ENCODE measurements at regions not wholly inside any gene's neighbourhood (a gene's known extent, or its start where the extent isn't known, plus 50 kb on each side); places are given as distances from the start of the nearest gene placed in this dataset.

GRCh38 chr12:4047421-4047820 lies 174.2 kb upstream of the PARP11 start:
- H3K4me3 ChIP-seq (ENCODE audit: low read depth in 1 of 2, low read length in 2 of 2) = no peak overlapping the region
- peaks cover 0 to 3% of the 10 kb centered on the region in 2 donors for H3K27me3 ChIP-seq (ENCODE audit: control insufficient read depth in 1 of 2, insufficient read depth in 2 of 2, low read length in 2 of 2)
- 88 to 91% methylated on average over 7 of the region's 7 CpGs for WGBS, 2 donors
- no peaks in the 10 kb centered on the region for H3K36me3 ChIP-seq (ENCODE audit: control insufficient read depth in 2 of 2, insufficient read depth in 2 of 2, low read length in 1 of 2)
- H3K4me1 ChIP-seq (ENCODE audit: control insufficient read depth in 2 of 2, insufficient read depth in 2 of 2, low read length in 1 of 2) = no peaks in the 10 kb centered on the region
- no peak overlapping the region for H3K27ac ChIP-seq (ENCODE audit: low read depth in 2 of 2, low read length in 1 of 2)
- no peaks in the 10 kb centered on the region for H3K9me3 ChIP-seq (ENCODE audit: control insufficient read depth in 2 of 2, insufficient read depth in 1 of 2, low read depth in 1 of 2, low read length in 1 of 2)

GRCh38 chr12:4046495-4046840 lies 173.3 kb upstream of the PARP11 start:
- H3K4me1 ChIP-seq (ENCODE audit: control insufficient read depth in 2 of 2, insufficient read depth in 2 of 2, low read length in 1 of 2) = no peaks in the 10 kb centered on the region

GRCh38 chr12:4045786-4046494 lies 172.7 kb upstream of the PARP11 start:
- Histone ChIP-seq H3K4me3 (ENCODE audit: low read depth in 1 of 2, low read length in 2 of 2) (no peak overlapping the region), H3K36me3 (ENCODE audit: control insufficient read depth in 2 of 2, insufficient read depth in 2 of 2, low read length in 1 of 2) (no peaks in the 10 kb centered on the region), H3K9me3 (ENCODE audit: control insufficient read depth in 2 of 2, insufficient read depth in 1 of 2, low read depth in 1 of 2, low read length in 1 of 2) (no peaks in the 10 kb centered on the region), H3K27ac (ENCODE audit: low read depth in 2 of 2, low read length in 1 of 2) (no peak overlapping the region), H3K4me1 (ENCODE audit: control insufficient read depth in 2 of 2, insufficient read depth in 2 of 2, low read length in 1 of 2) (no peaks in the 10 kb centered on the region), H3K27me3 (ENCODE audit: control insufficient read depth in 1 of 2, insufficient read depth in 2 of 2, low read length in 2 of 2) (peaks cover 0 to 3% of the 10 kb centered on the region in 2 donors)
- WGBS, 2 donors = 92% methylated on average over 16 of the region's 16 CpGs

More at GRCh38 chr12:4046495-4046840, 173.3 kb upstream of the PARP11 start:
- no peak overlapping the region for H3K4me3 ChIP-seq (ENCODE audit: low read depth in 1 of 2, low read length in 2 of 2)
- 66 to 75% methylated on average over 6 of the region's 6 CpGs for WGBS, 2 donors
- H3K27ac ChIP-seq (ENCODE audit: low read depth in 2 of 2, low read length in 1 of 2) = no peak overlapping the region
- peaks cover 0 to 3% of the 10 kb centered on the region in 2 donors for H3K27me3 ChIP-seq (ENCODE audit: control insufficient read depth in 1 of 2, insufficient read depth in 2 of 2, low read length in 2 of 2)
- H3K9me3 ChIP-seq (ENCODE audit: control insufficient read depth in 2 of 2, insufficient read depth in 1 of 2, low read depth in 1 of 2, low read length in 1 of 2) = no peaks in the 10 kb centered on the region
- H3K36me3 ChIP-seq (ENCODE audit: control insufficient read depth in 2 of 2, insufficient read depth in 2 of 2, low read length in 1 of 2) = no peaks in the 10 kb centered on the region

GRCh38 chr12:4044736-4045730 lies 171.8 kb upstream of the PARP11 start:
- Histone ChIP-seq H3K4me1 (ENCODE audit: control insufficient read depth in 2 of 2, insufficient read depth in 2 of 2, low read length in 1 of 2) (no peaks in the 10 kb centered on the region), H3K4me3 (ENCODE audit: low read depth in 1 of 2, low read length in 2 of 2) (no peak overlapping the region), H3K27ac (ENCODE audit: low read depth in 2 of 2, low read length in 1 of 2) (no peak overlapping the region), H3K9me3 (ENCODE audit: control insufficient read depth in 2 of 2, insufficient read depth in 1 of 2, low read depth in 1 of 2, low read length in 1 of 2) (no peaks in the 10 kb centered on the region), H3K36me3 (ENCODE audit: control insufficient read depth in 2 of 2, insufficient read depth in 2 of 2, low read length in 1 of 2) (no peaks in the 10 kb centered on the region), H3K27me3 (ENCODE audit: control insufficient read depth in 1 of 2, insufficient read depth in 2 of 2, low read length in 2 of 2) (peaks cover 0 to 3% of the 10 kb centered on the region in 2 donors)
- WGBS, 2 donors = 85% methylated on average over 23 of the region's 23 CpGs

GRCh38 chr12:4044101-4044500 lies 170.9 kb upstream of the PARP11 start:
- Histone ChIP-seq H3K4me3 (ENCODE audit: low read depth in 1 of 2, low read length in 2 of 2) (no peak overlapping the region), H3K4me1 (ENCODE audit: control insufficient read depth in 2 of 2, insufficient read depth in 2 of 2, low read length in 1 of 2) (no peaks in the 10 kb centered on the region), H3K27ac (ENCODE audit: low read depth in 2 of 2, low read length in 1 of 2) (no peak overlapping the region), H3K27me3 (ENCODE audit: control insufficient read depth in 1 of 2, insufficient read depth in 2 of 2, low read length in 2 of 2) (peaks cover 0 to 3% of the 10 kb centered on the region in 2 donors), H3K36me3 (ENCODE audit: control insufficient read depth in 2 of 2, insufficient read depth in 2 of 2, low read length in 1 of 2) (no peaks in the 10 kb centered on the region), H3K9me3 (ENCODE audit: control insufficient read depth in 2 of 2, insufficient read depth in 1 of 2, low read depth in 1 of 2, low read length in 1 of 2) (no peaks in the 10 kb centered on the region)
- 92 to 93% methylated on average over 9 of the region's 9 CpGs for WGBS, 2 donors

- Histone ChIP-seq H3K27ac (ENCODE audit: low read depth in 2 of 2, low read length in 1 of 2) (no peak overlapping the region), H3K9me3 (ENCODE audit: control insufficient read depth in 2 of 2, insufficient read depth in 1 of 2, low read depth in 1 of 2, low read length in 1 of 2) (no peaks in the 10 kb centered on the region), H3K36me3 (ENCODE audit: control insufficient read depth in 2 of 2, insufficient read depth in 2 of 2, low read length in 1 of 2) (no peaks in the 10 kb centered on the region), H3K4me1 (ENCODE audit: control insufficient read depth in 2 of 2, insufficient read depth in 2 of 2, low read length in 1 of 2) (peaks cover 0 to 3% of the 10 kb centered on the region in 2 donors), H3K27me3 (ENCODE audit: control insufficient read depth in 1 of 2, insufficient read depth in 2 of 2, low read length in 2 of 2) (no peaks in the 10 kb centered on the region), H3K4me3 (ENCODE audit: low read depth in 1 of 2, low read length in 2 of 2) (no peak overlapping the region)
- WGBS, 2 donors = 49 to 52% methylated on average over 7 of the region's 7 CpGs
Observed at GRCh38 chr12:4041187-4041885, 168.1 kb upstream of the PARP11 start.

GRCh38 chr12:4039931-4040330 lies 166.7 kb upstream of the PARP11 start:
- no peaks in the 10 kb centered on the region for H3K9me3 ChIP-seq (ENCODE audit: control insufficient read depth in 2 of 2, insufficient read depth in 1 of 2, low read depth in 1 of 2, low read length in 1 of 2)
- H3K36me3 ChIP-seq (ENCODE audit: control insufficient read depth in 2 of 2, insufficient read depth in 2 of 2, low read length in 1 of 2) = no peaks in the 10 kb centered on the region
- no peaks in the 10 kb centered on the region for H3K27me3 ChIP-seq (ENCODE audit: control insufficient read depth in 1 of 2, insufficient read depth in 2 of 2, low read length in 2 of 2)
- H3K4me1 ChIP-seq (ENCODE audit: control insufficient read depth in 2 of 2, insufficient read depth in 2 of 2, low read length in 1 of 2) = peaks cover 0 to 3% of the 10 kb centered on the region in 2 donors
- 88% methylated on average over 2 of the region's 2 CpGs for WGBS, 2 donors
- no peak overlapping the region for H3K27ac ChIP-seq (ENCODE audit: low read depth in 2 of 2, low read length in 1 of 2)
- H3K4me3 ChIP-seq (ENCODE audit: low read depth in 1 of 2, low read length in 2 of 2) = no peak overlapping the region

GRCh38 chr12:4037747-4038312 lies 164.6 kb upstream of the PARP11 start:
- no peaks in the 10 kb centered on the region for H3K9me3 ChIP-seq (ENCODE audit: control insufficient read depth in 2 of 2, insufficient read depth in 1 of 2, low read depth in 1 of 2, low read length in 1 of 2)
- no peaks in the 10 kb centered on the region for H3K36me3 ChIP-seq (ENCODE audit: control insufficient read depth in 2 of 2, insufficient read depth in 2 of 2, low read length in 1 of 2)
- peaks cover 0 to 3% of the 10 kb centered on the region in 2 donors for H3K4me1 ChIP-seq (ENCODE audit: control insufficient read depth in 2 of 2, insufficient read depth in 2 of 2, low read length in 1 of 2)
- H3K27me3 ChIP-seq (ENCODE audit: control insufficient read depth in 1 of 2, insufficient read depth in 2 of 2, low read length in 2 of 2) = no peaks in the 10 kb centered on the region
- 23 to 26% methylated on average over 4 of the region's 4 CpGs for WGBS, 2 donors
- H3K27ac ChIP-seq (ENCODE audit: low read depth in 2 of 2, low read length in 1 of 2) = no peak overlapping the region
- H3K4me3 ChIP-seq (ENCODE audit: low read depth in 1 of 2, low read length in 2 of 2) = no peak overlapping the region

- whole genome bisulfite sequencing, 2 donors = 71 to 74% methylated on average over 9 of the region's 9 CpGs
- Histone ChIP-seq H3K4me1 (ENCODE audit: control insufficient read depth in 2 of 2, insufficient read depth in 2 of 2, low read length in 1 of 2) (peaks cover 3 to 5% of the 10 kb centered on the region in 2 donors), H3K27ac (ENCODE audit: low read depth in 2 of 2, low read length in 1 of 2) (no peak overlapping the region), H3K36me3 (ENCODE audit: control insufficient read depth in 2 of 2, insufficient read depth in 2 of 2, low read length in 1 of 2) (no peaks in the 10 kb centered on the region), H3K9me3 (ENCODE audit: control insufficient read depth in 2 of 2, insufficient read depth in 1 of 2, low read depth in 1 of 2, low read length in 1 of 2) (no peaks in the 10 kb centered on the region), H3K27me3 (ENCODE audit: control insufficient read depth in 1 of 2, insufficient read depth in 2 of 2, low read length in 2 of 2) (no peaks in the 10 kb centered on the region), H3K4me3 (ENCODE audit: low read depth in 1 of 2, low read length in 2 of 2) (no peak overlapping the region)
Observed at GRCh38 chr12:4036671-4037271, 163.6 kb upstream of the PARP11 start.

All from esophagus (tissue), 2 donors.